GM10266 (cell line): ENCODE measurements at regions not wholly inside any gene's neighbourhood (a gene's known extent, or its start where the extent isn't known, plus 50 kb on each side); places are given as distances from the start of the nearest gene placed in this dataset.

ENCODE experiments used
- DNase-seq: peaks from one replicate; pipeline ENCODE4 v3.0.0; 2012; ENCODE audit errors: extremely low spot score
- TF ChIP-seq, protein P1 (sequence below): IDR thresholded peaks from 2 replicates; pipeline ENCODE4 v1.5.1; 2012; ENCODE audit warnings: mild to moderate bottlenecking, low read depth; ENCODE audit not compliant: control insufficient read depth, insufficient read depth; ENCODE audit errors: missing control alignments

DNA sequence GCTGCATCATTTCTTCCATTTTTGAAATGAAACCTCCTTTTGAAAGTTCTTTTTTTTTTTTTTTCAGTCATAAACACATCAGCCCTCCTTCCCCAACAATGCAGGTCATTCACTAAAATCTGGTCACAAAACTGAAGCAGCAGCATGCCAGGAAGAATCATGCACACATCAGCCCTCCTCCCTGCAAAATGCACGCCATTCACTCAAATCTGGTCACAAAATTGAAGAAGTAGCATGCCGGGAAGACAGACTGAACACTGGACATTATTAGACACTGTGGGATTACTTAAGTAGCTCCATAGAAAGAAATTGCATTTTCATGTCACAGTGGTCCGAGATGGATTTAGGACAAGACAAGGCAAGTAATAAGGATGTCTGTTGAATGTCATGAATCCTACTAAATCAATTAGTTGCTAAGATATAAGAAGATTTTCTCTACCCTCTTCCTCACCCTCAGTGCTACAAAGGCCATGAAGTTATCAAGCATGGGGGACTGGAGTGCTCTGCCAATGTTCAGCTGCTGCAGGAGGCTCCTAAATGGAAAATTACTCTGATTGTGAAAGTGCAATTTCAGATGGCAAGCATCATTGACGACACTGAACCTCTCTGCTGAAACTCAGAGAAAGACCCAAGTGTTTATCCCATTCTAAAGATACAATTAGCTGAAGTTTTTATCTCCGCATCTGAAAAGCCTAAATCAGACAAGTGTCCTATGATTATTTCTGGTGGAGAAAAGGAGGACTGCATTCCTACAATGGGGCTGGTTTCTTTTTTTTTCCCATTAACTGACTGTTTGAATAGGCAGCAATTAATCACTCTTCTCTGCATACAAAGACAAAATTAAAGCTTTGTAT lies 913.2 kb downstream of the DIAPH3 start:
- TF ChIP-seq, protein P1, sequence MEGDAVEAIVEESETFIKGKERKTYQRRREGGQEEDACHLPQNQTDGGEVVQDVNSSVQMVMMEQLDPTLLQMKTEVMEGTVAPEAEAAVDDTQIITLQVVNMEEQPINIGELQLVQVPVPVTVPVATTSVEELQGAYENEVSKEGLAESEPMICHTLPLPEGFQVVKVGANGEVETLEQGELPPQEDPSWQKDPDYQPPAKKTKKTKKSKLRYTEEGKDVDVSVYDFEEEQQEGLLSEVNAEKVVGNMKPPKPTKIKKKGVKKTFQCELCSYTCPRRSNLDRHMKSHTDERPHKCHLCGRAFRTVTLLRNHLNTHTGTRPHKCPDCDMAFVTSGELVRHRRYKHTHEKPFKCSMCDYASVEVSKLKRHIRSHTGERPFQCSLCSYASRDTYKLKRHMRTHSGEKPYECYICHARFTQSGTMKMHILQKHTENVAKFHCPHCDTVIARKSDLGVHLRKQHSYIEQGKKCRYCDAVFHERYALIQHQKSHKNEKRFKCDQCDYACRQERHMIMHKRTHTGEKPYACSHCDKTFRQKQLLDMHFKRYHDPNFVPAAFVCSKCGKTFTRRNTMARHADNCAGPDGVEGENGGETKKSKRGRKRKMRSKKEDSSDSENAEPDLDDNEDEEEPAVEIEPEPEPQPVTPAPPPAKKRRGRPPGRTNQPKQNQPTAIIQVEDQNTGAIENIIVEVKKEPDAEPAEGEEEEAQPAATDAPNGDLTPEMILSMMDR, result no peak
- no peak for DNase-seq

- no peak for DNase-seq
- TF ChIP-seq, protein P1, result no peak
These were observed 904.3 kb downstream of the DIAPH3 start for GRCh38 chr13:59259165-59260000.

- no peak for DNase-seq
These were observed 901.7 kb downstream of the DIAPH3 start for GRCh38 chr13:59261928-59262488.

GRCh38 chr13:59263531-59263930 lies 900.2 kb downstream of the DIAPH3 start:
- no peak for DNase-seq
- TF ChIP-seq, protein P1, result no peak

More at GRCh38 chr13:59261928-59262488, 901.7 kb downstream of the DIAPH3 start:
- TF ChIP-seq, protein P1, result no peak

DNA sequence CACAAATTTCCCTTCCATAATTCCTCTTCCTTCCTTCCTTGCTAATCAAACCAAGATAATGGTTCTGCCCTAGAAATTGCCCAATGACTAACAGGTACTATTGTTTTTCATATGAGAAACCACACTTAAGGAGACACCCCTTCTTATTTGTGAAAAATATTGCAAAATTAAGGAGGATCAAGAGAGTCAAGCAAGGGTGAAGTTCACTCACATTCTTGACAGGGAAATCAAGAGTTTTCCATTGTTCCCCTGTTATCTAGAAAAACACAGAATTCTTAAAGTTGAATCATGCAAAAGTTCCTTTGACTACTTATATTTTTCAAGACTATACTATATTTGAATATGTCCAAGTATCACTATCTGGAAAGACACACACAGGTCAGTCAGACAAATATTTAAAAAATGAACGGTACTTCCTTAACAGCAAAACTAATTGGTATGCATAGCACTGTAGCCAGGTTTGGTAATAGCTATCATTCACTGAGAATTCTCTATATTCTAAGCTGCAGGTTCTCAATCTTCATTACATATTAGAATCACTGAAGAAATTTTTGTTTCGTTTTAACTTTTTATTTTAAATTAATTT lies 897.2 kb downstream of the DIAPH3 start:
- TF ChIP-seq, protein P1, result no peak
- no peak for DNase-seq

DNA sequence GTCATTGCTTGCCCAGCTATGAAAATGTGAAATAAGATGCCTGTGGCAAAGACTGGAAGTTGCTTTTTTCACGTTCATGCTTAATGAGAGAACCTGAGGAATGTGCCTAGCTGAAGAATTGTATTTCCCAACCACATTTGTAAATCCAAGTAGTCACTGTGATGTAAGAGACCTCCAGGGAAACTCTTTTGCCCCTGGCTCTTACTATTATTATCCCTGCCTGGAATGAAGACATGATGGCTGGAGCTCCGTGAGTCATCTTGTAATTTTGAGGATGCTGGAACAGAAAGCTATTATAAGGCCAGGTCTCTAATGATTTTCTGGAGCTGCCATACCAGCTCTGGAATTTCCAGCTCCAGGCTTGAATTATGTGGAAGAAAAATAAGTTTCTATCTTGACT lies 894.3 kb downstream of the DIAPH3 start:
- TF ChIP-seq, protein P1, result no peak
- no peak for DNase-seq
